NCI-H460 (cell line): ENCODE measurements at regions not wholly inside any gene's neighbourhood (a gene's known extent, or its start where the extent isn't known, plus 50 kb on each side); places are given as distances from the start of the nearest gene placed in this dataset.
"Not testable (repeated sequence)": the region's sequence is repeated elsewhere in the genome, so short reads cannot be mapped to it uniquely, and the experiment has no call there.

ENCODE experiments used
- DNase-seq: peaks from one replicate; pipeline ENCODE4 v3.0.0-alpha.2; 2016; ENCODE audit warnings: low read depth; ENCODE audit errors: extremely low read depth

GRCh38 chr15:26084771-26085170, 221.6 kb upstream of the ATP10A start:
- DNase-seq, result no peak

- DNase-seq, result no peak
Measured at GRCh38 chr15:26083896-26084295, 220.8 kb upstream of the ATP10A start.

- DNase-seq, result no peak
Measured at GRCh38 chr15:26083457-26083856, 220.3 kb upstream of the ATP10A start.

- peak; percentile 92 for DNase-seq
Measured at GRCh38 chr15:26082221-26083109, 219.3 kb upstream of the ATP10A start.

GRCh38 chr15:26081758-26082220, 218.7 kb upstream of the ATP10A start:
- no peak for DNase-seq

DNA sequence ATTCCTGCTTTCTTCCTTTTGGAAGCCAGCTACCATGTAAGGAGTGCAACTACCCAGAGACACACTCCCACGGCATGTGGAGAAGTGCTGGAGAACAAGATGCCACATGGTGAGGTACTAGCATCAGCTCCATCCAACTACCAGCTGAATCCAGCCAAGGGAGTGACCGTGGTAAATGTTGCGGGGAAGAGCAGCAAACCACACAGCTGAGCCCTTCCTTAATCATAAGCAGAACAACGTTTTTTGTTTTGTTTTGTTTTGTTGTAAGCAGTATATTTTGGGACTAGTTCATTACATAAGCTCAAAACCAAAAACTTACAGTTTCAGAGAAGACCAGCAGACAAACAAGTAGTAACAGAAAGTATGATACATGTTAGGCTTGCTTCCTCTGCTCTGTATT, 212.6 kb upstream of the ATP10A start:
- no peak for DNase-seq

GRCh38 chr15:26073430-26074333, 210.6 kb upstream of the ATP10A start:
- no peak for DNase-seq

DNA sequence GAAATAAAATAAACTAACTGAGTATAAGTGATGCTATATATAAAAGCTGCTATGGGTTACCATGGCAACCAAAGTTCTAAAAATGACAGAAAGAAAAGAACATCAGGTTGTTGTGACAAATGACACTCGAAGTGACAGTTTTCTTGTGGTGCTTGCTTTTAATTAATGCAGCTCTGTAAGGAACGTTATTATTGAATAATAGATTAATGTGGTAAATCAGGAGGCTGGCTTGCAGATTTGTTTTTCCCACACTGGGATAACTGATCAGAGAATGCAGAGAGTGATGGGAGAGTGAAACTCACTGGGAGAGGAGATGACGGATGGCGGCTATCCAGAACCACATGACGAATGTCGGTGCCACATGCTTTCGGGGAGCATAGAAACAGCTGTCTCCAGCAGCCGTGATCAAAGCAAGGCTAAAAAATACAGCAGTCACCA, 207.0 kb upstream of the ATP10A start:
- DNase-seq, result no peak

DNA sequence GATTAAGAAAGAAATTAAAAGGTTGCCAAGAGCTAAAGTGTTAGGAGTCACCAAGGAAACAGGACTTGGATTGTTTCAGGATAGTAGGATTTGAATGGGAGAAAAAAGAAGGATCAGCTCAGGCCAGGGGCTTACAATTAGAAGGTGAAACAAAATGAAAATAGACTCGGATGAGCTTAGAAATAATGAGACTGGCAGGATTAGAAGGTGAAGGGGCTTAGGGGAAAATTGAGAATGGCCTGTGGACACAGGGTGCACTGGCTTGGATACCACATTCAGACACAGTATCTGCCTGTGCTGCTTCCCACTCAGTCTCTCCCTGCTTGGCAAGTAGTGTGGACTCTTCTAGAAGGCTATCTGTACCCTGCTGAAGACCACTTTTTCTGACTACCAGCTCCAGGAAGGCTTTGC, 206.1 kb upstream of the ATP10A start:
- no peak for DNase-seq

GRCh38 chr15:26066896-26067295, 203.8 kb upstream of the ATP10A start:
- no peak for DNase-seq

DNA sequence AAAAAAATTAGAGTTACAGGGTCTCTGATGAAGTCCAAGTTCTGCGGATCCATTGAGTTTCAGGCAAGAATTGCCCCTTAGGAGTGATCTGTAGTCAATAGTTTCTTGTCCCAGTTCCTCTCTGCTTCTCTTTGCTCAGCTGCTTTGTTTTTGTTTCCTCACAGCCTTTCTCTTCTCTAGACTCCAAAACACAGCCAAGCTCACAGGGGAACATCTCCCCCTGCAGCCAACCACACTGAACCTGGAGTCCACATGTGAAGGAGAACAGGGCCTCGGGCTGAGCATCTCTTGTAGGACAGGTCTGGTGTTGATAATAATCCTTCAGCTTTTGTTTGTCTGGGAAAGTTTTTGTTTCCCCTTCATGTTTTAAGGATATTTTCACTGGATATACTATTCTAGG, 202.6 kb upstream of the ATP10A start:
- no peak for DNase-seq

DNA sequence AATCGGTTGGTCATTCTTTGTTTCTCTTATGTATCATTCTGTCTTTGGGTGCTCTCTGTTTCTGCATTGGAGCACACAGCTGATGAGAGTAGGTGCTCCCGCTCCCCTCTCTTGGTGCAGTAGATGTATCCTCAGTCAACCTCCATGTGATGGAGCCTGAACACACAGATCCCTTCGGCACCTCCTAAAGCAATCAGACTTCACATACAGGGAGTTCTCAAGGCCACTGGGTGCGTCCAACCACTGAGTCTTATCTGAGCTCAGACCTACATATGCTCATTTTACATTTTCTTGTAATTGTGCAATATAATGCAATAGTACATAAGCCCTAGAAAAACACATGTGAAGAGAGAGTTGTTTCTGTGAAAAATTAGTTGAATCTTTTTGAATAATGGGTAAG, 198.1 kb upstream of the ATP10A start:
- no peak for DNase-seq

GRCh38 chr15:26056766-26057165, 193.6 kb upstream of the ATP10A start:
- DNase-seq, result not testable (repeated sequence)

DNA sequence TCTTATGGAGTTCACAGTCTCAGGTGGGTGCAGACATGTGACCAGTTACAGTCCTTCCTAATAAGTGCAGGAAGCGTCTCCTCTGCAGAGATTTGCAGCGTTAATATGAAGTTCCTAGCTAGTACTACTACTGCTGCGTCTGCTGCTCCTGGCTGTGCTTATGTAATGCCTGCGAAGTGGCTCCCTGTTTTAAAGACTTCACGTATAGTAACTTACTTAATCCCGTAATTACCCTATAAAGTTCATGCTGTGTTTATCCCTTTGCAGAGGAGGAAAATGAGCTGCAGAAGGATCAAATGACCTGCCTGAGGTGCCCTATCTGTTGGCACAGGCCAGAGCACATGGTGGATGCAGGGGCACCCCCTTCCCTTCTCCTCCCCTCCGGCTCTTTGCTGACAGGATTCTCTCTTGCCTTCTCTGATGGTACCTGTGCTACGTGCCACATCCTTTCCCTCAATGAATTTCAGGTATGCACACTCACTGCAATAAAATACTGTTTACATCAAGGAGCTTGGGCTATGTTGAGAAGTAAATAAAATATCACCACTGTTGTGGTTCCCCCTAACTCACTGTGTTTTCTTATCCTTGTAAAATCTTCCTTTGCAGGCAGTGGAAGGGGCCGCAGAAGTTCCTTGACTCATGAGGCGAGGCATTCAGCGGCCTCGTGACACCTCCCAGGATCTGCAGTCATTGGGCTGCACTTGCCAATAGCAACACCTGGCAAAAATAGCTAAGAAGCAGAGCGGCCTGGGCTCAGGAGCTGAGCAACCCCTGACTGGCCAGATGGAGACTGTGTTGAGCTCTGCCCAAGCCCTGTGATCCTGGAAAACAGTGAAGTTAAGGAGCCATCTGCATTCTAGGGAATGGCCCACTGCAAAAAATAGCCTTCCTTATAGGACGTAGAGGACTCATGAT, 188.9 kb upstream of the ATP10A start:
- no peak for DNase-seq

GRCh38 chr15:26050984-26051383, 187.9 kb upstream of the ATP10A start:
- DNase-seq, result no peak

GRCh38 chr15:26049900-26050657, 187.0 kb upstream of the ATP10A start:
- DNase-seq, result no peak

- no peak for DNase-seq
Measured at GRCh38 chr15:26048669-26049068, 185.5 kb upstream of the ATP10A start.

GRCh38 chr15:26045516-26045915, 182.4 kb upstream of the ATP10A start:
- DNase-seq, result no peak

- no peak for DNase-seq
Measured at GRCh38 chr15:26043018-26043417, 179.9 kb upstream of the ATP10A start.

GRCh38 chr15:26038693-26039092, 175.6 kb upstream of the ATP10A start:
- no peak for DNase-seq
